Activated naive CD4-positive, alpha-beta T cell treated with anti-CD3 and anti-CD28 coated beads, Interleukin-2, amount 10 ng/mL, durations not matched to agents 7 days and 5 days (primary cell): ENCODE measurements at regions not wholly inside any gene's neighbourhood (a gene's known extent, or its start where the extent isn't known, plus 50 kb on each side); places are given as distances from the start of the nearest gene placed in this dataset.

ENCODE experiments used
- CTCF ChIA-PET: fragments of 350-600 bp; sonication (Branson Sonifier 250); formaldehyde crosslinking; loops from one replicate; lab custom pipeline; 2021; ENCODE audit warnings: antibody characterized with exemption; lab: Charles Lee
- DNase-seq: peaks from one replicate; pipeline ENCODE4 v3.0.0-alpha.2; 2020
- H3K27ac Mint-ChIP-seq: one replicate; pipeline ENCODE4 v1.8.0; 2021; ENCODE audit warnings: mild to moderate bottlenecking, moderate library complexity, mixed read lengths
- H3K27me3 Mint-ChIP-seq: one replicate; pipeline ENCODE4 v1.8.0; 2021; ENCODE audit warnings: mild to moderate bottlenecking, mixed read lengths
- H3K36me3 Mint-ChIP-seq: one replicate; pipeline ENCODE4 v1.8.0; 2021; ENCODE audit warnings: mixed read lengths
- H3K4me1 Mint-ChIP-seq: one replicate; pipeline ENCODE4 v1.8.0; 2021; ENCODE audit warnings: mixed read lengths
- H3K4me3 Mint-ChIP-seq: one replicate; pipeline ENCODE4 v1.8.0; 2021; ENCODE audit warnings: mild to moderate bottlenecking, moderate library complexity, mixed read lengths
- H3K9me3 Mint-ChIP-seq: one replicate; pipeline ENCODE4 v1.8.0; 2021; ENCODE audit warnings: mixed read lengths

GRCh38 chr13:72427757-72428528 is 299.5 kb downstream of the MZT1 start:
- Mint-ChIP-seq H3K36me3 (no peaks in the 10 kb centered on the region), H3K27me3 (no peaks in the 10 kb centered on the region), H3K9me3 (no peaks in the 10 kb centered on the region), H3K4me1 (no peaks in the 10 kb centered on the region), H3K4me3 (no peak overlapping the region), H3K27ac (no peak overlapping the region)
- DNase-seq = no peak
- CTCF ChIA-PET = no interaction called here

GRCh38 chr13:72424059-72424458 is 303.4 kb downstream of the MZT1 start:
- Mint-ChIP-seq H3K36me3 (no peaks in the 10 kb centered on the region), H3K27me3 (no peaks in the 10 kb centered on the region), H3K4me1 (no peaks in the 10 kb centered on the region), H3K4me3 (no peak overlapping the region), H3K27ac (no peak overlapping the region), H3K9me3 (no peaks in the 10 kb centered on the region)
- no peak for DNase-seq
- CTCF ChIA-PET = no interaction called here

GRCh38 chr13:72415817-72416216 is 311.6 kb downstream of the MZT1 start:
- no peak overlapping the region for H3K4me3 Mint-ChIP-seq
- no peaks in the 10 kb centered on the region for H3K36me3 Mint-ChIP-seq
- CTCF ChIA-PET = no interaction called here
- H3K27ac Mint-ChIP-seq = no peak overlapping the region
- H3K4me1 Mint-ChIP-seq = no peaks in the 10 kb centered on the region
- H3K9me3 Mint-ChIP-seq = no peaks in the 10 kb centered on the region
- no peak for DNase-seq
- no peaks in the 10 kb centered on the region for H3K27me3 Mint-ChIP-seq

DNA sequence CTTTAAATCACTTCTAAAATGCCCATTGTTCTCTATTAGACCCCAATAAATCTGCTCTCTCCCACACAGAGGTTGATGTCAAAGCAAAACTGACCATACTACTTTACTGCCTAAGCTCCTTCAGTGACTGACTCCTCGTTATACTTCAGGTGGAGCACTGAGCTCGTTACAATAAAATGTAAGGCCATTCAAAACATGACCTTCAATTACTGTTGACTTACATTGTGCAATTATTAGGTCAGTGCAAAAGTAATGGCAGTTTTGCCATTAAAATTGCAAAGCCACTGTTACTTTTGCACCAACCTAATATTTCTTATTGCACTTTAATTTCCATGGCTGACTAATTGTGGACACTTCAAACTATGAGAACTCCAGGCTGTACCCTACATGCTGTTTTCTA is 314.9 kb downstream of the MZT1 start:
- CTCF ChIA-PET = no interaction called here
- Mint-ChIP-seq H3K27ac (no peak overlapping the region), H3K4me1 (no peaks in the 10 kb centered on the region), H3K9me3 (no peaks in the 10 kb centered on the region), H3K36me3 (no peaks in the 10 kb centered on the region), H3K4me3 (no peak overlapping the region), H3K27me3 (no peaks in the 10 kb centered on the region)
- no peak for DNase-seq

DNA sequence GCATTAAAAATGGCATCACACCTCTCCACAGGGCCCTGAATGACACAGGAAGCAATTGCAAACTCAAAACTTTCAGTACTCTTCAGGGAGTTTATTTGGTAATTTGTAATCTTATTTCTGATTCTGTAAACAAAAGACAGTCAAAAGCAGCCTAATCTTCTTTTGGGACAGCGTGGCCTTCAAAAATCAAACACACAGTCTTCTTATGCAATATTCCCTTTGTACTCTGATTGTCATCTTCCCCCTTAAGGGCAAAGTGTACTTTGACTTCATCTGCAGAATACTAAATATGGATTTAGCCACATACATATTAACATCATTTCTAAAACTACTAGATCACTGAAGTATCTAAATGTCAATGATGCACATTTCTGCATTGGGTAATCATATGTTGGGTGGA is 322.0 kb downstream of the MZT1 start:
- CTCF ChIA-PET = no interaction called here
- H3K36me3 Mint-ChIP-seq = no peaks in the 10 kb centered on the region
- H3K4me1 Mint-ChIP-seq = no peaks in the 10 kb centered on the region

DNA sequence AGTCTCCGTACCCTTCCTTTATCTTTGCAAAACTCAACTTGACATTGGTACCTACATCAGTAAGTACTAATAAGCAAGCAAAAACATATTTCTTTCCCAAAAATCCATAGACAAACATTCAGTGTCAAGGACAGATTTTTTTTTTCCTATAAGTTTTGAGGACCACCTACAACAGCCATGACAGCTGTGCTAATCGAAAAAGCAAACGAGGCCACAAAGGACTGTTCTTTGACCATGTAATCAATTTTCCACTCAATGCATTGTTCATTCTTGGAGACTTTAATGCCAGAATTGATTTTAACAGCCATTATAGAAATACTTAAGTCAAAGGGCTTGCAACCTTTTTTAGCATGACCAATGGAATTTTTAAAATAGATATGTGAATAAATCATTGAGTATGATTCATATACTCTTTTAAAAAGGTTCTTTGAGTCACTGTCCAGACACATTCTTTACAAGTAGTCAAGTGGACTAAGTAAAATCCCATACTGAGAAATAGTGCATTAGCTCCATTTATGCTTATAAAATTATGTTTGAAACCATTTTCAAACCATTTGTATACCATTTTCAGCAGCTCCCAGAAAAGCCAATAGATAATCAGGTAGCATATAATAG is 323.9 kb downstream of the MZT1 start:
- Mint-ChIP-seq H3K9me3 (no peaks in the 10 kb centered on the region), H3K36me3 (no peaks in the 10 kb centered on the region), H3K27ac (no peak overlapping the region), H3K27me3 (no peaks in the 10 kb centered on the region), H3K4me1 (no peaks in the 10 kb centered on the region), H3K4me3 (no peak overlapping the region)
- DNase-seq = no peak
- CTCF ChIA-PET = no interaction called here

More for the DNA sequence above, 322.0 kb downstream of the MZT1 start:
- DNase-seq = no peak
- H3K4me3 Mint-ChIP-seq = no peak overlapping the region
- H3K27me3 Mint-ChIP-seq = no peaks in the 10 kb centered on the region
- no peak overlapping the region for H3K27ac Mint-ChIP-seq
- no peaks in the 10 kb centered on the region for H3K9me3 Mint-ChIP-seq

DNA sequence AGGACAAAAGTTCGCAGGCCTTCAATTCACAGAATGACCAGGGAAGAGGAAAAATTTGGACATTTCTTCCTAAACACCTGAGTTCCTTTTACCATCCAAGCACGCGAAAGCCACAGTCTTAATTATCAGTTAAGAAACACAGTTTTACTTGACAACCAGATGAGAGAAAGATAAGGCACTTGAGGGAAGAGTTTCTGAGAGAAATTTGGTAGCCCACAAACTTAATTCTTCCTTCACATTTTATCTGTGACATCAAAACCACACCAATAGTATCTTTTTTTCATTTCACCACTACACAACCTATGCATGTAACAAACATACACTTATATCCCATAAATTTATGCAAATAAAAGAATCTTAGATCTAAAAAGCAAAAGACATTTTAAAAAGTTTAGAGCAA is 326.6 kb downstream of the MZT1 start:
- no peak overlapping the region for H3K4me3 Mint-ChIP-seq
- CTCF ChIA-PET = no interaction called here
- H3K4me1 Mint-ChIP-seq = no peaks in the 10 kb centered on the region
- H3K27ac Mint-ChIP-seq = no peak overlapping the region
- no peaks in the 10 kb centered on the region for H3K9me3 Mint-ChIP-seq
- H3K36me3 Mint-ChIP-seq = no peaks in the 10 kb centered on the region
- no peaks in the 10 kb centered on the region for H3K27me3 Mint-ChIP-seq
- DNase-seq = no peak

GRCh38 chr13:72399351-72399750 is 328.1 kb downstream of the MZT1 start:
- Mint-ChIP-seq H3K4me1 (no peaks in the 10 kb centered on the region), H3K9me3 (no peaks in the 10 kb centered on the region), H3K27ac (no peak overlapping the region), H3K27me3 (no peaks in the 10 kb centered on the region), H3K4me3 (no peak overlapping the region), H3K36me3 (no peaks in the 10 kb centered on the region)
- CTCF ChIA-PET = interaction anchor here (0.8 kb wide), 1 partner anchor 18 kb away, joined by 3 read pairs; no protein-coding TSS in a partner anchor
- no peak for DNase-seq

DNA sequence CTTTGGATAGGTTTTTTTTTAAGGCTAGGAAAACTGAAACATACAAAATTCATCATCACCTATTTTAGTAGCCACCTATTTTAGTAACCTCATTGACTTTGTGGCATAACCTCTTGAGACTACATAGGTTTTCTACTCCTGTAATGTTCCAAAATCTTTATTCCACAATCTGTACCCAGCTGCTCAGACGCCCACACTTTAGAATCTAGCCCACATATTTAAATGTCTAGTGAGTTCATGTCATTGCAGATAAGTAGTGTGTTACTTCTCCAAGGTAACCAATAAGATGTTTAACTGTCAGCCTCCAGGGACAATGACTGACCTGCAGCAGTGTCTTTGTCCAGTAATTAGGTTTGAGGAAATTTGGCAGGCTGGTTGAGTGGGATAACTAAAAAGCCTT is 330.2 kb downstream of the MZT1 start:
- CTCF ChIA-PET = no interaction called here
- no peak for DNase-seq
- Mint-ChIP-seq H3K4me3 (no peak overlapping the region), H3K36me3 (no peaks in the 10 kb centered on the region), H3K27ac (no peak overlapping the region), H3K27me3 (no peaks in the 10 kb centered on the region), H3K4me1 (no peaks in the 10 kb centered on the region), H3K9me3 (no peaks in the 10 kb centered on the region)

GRCh38 chr13:72390909-72391308 is 336.5 kb downstream of the MZT1 start:
- no peak for DNase-seq
- H3K27me3 Mint-ChIP-seq = no peaks in the 10 kb centered on the region
- no peaks in the 10 kb centered on the region for H3K36me3 Mint-ChIP-seq
- no peaks in the 10 kb centered on the region for H3K4me1 Mint-ChIP-seq
- CTCF ChIA-PET = no interaction called here
- H3K4me3 Mint-ChIP-seq = no peak overlapping the region
- H3K9me3 Mint-ChIP-seq = no peaks in the 10 kb centered on the region
- no peak overlapping the region for H3K27ac Mint-ChIP-seq

DNA sequence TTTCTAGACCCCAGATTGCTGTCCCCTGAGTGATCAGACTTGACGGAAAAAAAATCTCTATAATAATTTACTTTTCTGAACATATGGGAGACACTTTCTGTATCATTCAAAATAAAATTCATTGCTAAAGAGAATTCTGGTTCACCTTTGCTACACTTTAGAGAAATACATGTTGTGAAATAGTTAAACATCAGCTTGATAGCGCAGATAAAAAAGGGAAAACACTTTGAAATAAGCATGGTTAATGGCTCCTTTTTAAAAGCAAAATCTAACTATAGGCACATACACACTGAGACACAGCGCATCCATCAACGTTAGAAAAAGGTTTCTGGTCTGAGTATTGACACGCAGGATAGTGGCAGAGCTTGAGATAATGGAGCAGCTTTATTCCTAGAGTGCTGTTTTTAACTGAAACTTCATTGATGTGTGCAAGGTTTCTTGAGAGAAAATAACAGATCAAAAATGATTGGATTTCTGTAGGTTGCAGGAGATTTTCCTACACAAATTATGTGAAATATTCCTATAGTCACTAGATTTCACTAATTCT is 341.2 kb downstream of the MZT1 start:
- H3K4me3 Mint-ChIP-seq = no peak overlapping the region
- no peaks in the 10 kb centered on the region for H3K27me3 Mint-ChIP-seq
- H3K4me1 Mint-ChIP-seq = no peaks in the 10 kb centered on the region
- H3K9me3 Mint-ChIP-seq = no peaks in the 10 kb centered on the region
- no peaks in the 10 kb centered on the region for H3K36me3 Mint-ChIP-seq
- no peak for DNase-seq
- no peak overlapping the region for H3K27ac Mint-ChIP-seq
- CTCF ChIA-PET = no interaction called here

DNA sequence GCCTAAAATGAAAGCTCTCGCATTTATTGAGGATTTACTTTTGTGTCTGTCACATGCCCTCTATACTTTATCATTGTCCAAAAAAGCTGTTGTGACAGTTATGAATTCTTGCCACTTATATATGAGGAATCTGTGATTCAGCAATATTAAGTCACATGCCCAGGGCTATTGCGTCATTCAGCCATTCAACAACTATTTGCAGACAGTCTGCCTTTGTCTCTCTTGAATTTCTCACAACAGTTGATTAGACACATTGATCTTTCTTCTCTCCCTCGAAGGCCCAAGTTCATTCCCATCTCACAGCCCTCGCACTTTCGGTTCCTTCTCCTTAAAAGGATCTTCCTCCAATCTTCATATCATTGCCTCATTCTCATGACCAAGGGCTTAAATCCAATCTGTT is 342.6 kb downstream of the MZT1 start:
- no peak overlapping the region for H3K27ac Mint-ChIP-seq
- no peaks in the 10 kb centered on the region for H3K9me3 Mint-ChIP-seq
- no peaks in the 10 kb centered on the region for H3K27me3 Mint-ChIP-seq
- H3K36me3 Mint-ChIP-seq = no peaks in the 10 kb centered on the region
- CTCF ChIA-PET = no interaction called here
- H3K4me1 Mint-ChIP-seq = no peaks in the 10 kb centered on the region
- no peak overlapping the region for H3K4me3 Mint-ChIP-seq
- no peak for DNase-seq

- CTCF ChIA-PET = no interaction called here
- Mint-ChIP-seq H3K27ac (no peak overlapping the region), H3K27me3 (no peaks in the 10 kb centered on the region), H3K9me3 (no peaks in the 10 kb centered on the region), H3K4me3 (no peak overlapping the region), H3K4me1 (no peaks in the 10 kb centered on the region), H3K36me3 (no peaks in the 10 kb centered on the region)
- no peak for DNase-seq
These were observed 343.1 kb downstream of the MZT1 start for GRCh38 chr13:72384186-72384823.

DNA sequence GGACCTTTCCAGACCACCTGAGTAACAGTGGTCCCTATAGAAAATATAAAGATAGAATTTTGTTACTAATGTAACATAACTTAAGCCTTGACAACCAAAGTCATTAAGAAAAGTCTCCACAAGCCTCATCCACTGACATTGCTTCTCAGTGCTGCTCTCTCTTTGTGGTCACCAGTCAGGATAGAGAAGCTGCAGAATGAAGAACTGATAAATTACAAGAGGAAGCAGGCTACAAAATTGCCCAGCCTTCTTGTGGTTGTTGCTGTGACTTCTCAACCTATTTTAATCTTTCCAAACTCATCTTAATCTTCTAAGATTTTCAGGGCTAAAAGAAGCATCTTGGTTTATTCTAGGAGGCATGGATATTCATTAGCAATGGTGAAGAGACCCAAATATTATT is 343.8 kb downstream of the MZT1 start:
- Mint-ChIP-seq H3K36me3 (no peaks in the 10 kb centered on the region), H3K27me3 (no peaks in the 10 kb centered on the region), H3K27ac (no peak overlapping the region), H3K9me3 (peaks cover 2% of the 10 kb centered on the region), H3K4me3 (no peak overlapping the region), H3K4me1 (no peaks in the 10 kb centered on the region)
- DNase-seq = no peak
- CTCF ChIA-PET = no interaction called here

DNA sequence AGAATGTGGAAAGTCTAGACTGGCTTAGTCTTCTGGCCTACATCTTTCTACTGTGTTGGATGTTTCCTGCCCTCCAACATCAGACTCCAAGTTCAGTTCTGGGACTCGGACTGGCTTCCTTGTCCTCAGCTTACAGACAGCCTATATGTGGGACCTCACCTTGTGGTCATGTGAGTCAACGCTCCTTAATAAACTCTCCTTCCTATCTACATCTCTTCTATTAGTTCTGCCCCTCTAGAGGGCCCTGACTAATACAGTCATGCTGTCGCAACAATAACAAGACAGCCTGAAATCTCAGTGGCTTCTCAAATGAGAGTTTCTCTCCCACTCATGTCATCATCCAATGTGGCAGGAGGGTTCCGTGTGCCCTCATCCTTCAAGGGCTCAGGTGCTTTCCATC is 347.8 kb downstream of the MZT1 start:
- no peaks in the 10 kb centered on the region for H3K36me3 Mint-ChIP-seq
- no peaks in the 10 kb centered on the region for H3K27me3 Mint-ChIP-seq
- no peak overlapping the region for H3K27ac Mint-ChIP-seq
- H3K4me3 Mint-ChIP-seq = no peak overlapping the region
- peaks cover 2% of the 10 kb centered on the region for H3K9me3 Mint-ChIP-seq
- CTCF ChIA-PET = no interaction called here
- H3K4me1 Mint-ChIP-seq = no peaks in the 10 kb centered on the region
- DNase-seq = no peak
